ENCODE measurements at regions not wholly inside any gene's neighbourhood (a gene's known extent, or its start where the extent isn't known, plus 50 kb on each side); places are given as distances from the start of the nearest gene placed in this dataset.

- Histone ChIP-seq H3K36me3 (ENCODE audit: insufficient read depth, low read length) (no peaks in the 10 kb centered on the region), H3K27me3 (ENCODE audit: insufficient read depth, low read length) (no peaks in the 10 kb centered on the region), H3K9ac (ENCODE audit: low read depth, low read length) (no peak overlapping the region), H3K4me3 (ENCODE audit: low read length) (no peak overlapping the region), H3K9me3 (ENCODE audit: insufficient read depth, low read depth, low read length) (no peaks in the 10 kb centered on the region), H3K4me1 (ENCODE audit: insufficient read depth, low read length) (no peaks in the 10 kb centered on the region), H3K27ac (ENCODE audit: low read depth, low read length) (no peak overlapping the region)
These were observed 59.5 kb upstream of the CAPRIN2 start for GRCh38 chr12:30814295-30814655.

GRCh38 chr12:30813525-30814294 is 59.0 kb upstream of the CAPRIN2 start:
- Histone ChIP-seq H3K27ac (ENCODE audit: low read depth, low read length) (no peak overlapping the region), H3K27me3 (ENCODE audit: insufficient read depth, low read length) (no peaks in the 10 kb centered on the region), H3K4me3 (ENCODE audit: low read length) (no peak overlapping the region), H3K9me3 (ENCODE audit: insufficient read depth, low read depth, low read length) (no peaks in the 10 kb centered on the region), H3K36me3 (ENCODE audit: insufficient read depth, low read length) (no peaks in the 10 kb centered on the region), H3K4me1 (ENCODE audit: insufficient read depth, low read length) (no peaks in the 10 kb centered on the region), H3K9ac (ENCODE audit: low read depth, low read length) (no peak overlapping the region)
- WGBS = 89% methylated on average over 3 of the region's 3 CpGs

GRCh38 chr12:30811966-30812365 is 57.2 kb upstream of the CAPRIN2 start:
- 82% methylated on average over 4 of the region's 4 CpGs for WGBS
- Histone ChIP-seq H3K36me3 (ENCODE audit: insufficient read depth, low read length) (no peaks in the 10 kb centered on the region), H3K4me1 (ENCODE audit: insufficient read depth, low read length) (peaks cover 3% of the 10 kb centered on the region; the same call in 1 of the 2 replicates), H3K27ac (ENCODE audit: low read depth, low read length) (no peak overlapping the region), H3K9me3 (ENCODE audit: insufficient read depth, low read depth, low read length) (no peaks in the 10 kb centered on the region), H3K4me3 (ENCODE audit: low read length) (no peak overlapping the region), H3K9ac (ENCODE audit: low read depth, low read length) (no peak overlapping the region), H3K27me3 (ENCODE audit: insufficient read depth, low read length) (no peaks in the 10 kb centered on the region)

- H3K36me3 ChIP-seq (ENCODE audit: insufficient read depth, low read length) = no peaks in the 10 kb centered on the region
- no peaks in the 10 kb centered on the region for H3K27me3 ChIP-seq (ENCODE audit: insufficient read depth, low read length)
- 100% methylated on average over 1 of the region's 2 CpGs for WGBS
- no peak overlapping the region for H3K27ac ChIP-seq (ENCODE audit: low read depth, low read length)
- no peak overlapping the region for H3K9ac ChIP-seq (ENCODE audit: low read depth, low read length)
- peaks cover 5% of the 10 kb centered on the region; the same call in 1 of the 2 replicates for H3K4me1 ChIP-seq (ENCODE audit: insufficient read depth, low read length)
- H3K9me3 ChIP-seq (ENCODE audit: insufficient read depth, low read depth, low read length) = no peaks in the 10 kb centered on the region
- no peak overlapping the region for H3K4me3 ChIP-seq (ENCODE audit: low read length)
These were observed 56.2 kb upstream of the CAPRIN2 start for GRCh38 chr12:30810918-30811317.

- 93% methylated on average over 1 of the region's 1 CpG for WGBS
- Histone ChIP-seq H3K4me1 (ENCODE audit: insufficient read depth, low read length) (peaks cover 5% of the 10 kb centered on the region; the same call in 1 of the 2 replicates), H3K27me3 (ENCODE audit: insufficient read depth, low read length) (no peaks in the 10 kb centered on the region), H3K27ac (ENCODE audit: low read depth, low read length) (no peak overlapping the region), H3K9me3 (ENCODE audit: insufficient read depth, low read depth, low read length) (peaks cover 20% of the 10 kb centered on the region), H3K4me3 (ENCODE audit: low read length) (no peak overlapping the region), H3K9ac (ENCODE audit: low read depth, low read length) (no peak overlapping the region), H3K36me3 (ENCODE audit: insufficient read depth, low read length) (peaks cover 8% of the 10 kb centered on the region; the same call in 1 of the 2 replicates)
These were observed 52.9 kb upstream of the CAPRIN2 start for GRCh38 chr12:30807695-30808034.

GRCh38 chr12:30806989-30807694 is 52.4 kb upstream of the CAPRIN2 start:
- Histone ChIP-seq H3K36me3 (ENCODE audit: insufficient read depth, low read length) (peaks cover 11% of the 10 kb centered on the region; the same call in 1 of the 2 replicates), H3K9me3 (ENCODE audit: insufficient read depth, low read depth, low read length) (peaks cover 22% of the 10 kb centered on the region), H3K27me3 (ENCODE audit: insufficient read depth, low read length) (no peaks in the 10 kb centered on the region), H3K9ac (ENCODE audit: low read depth, low read length) (no peak overlapping the region), H3K4me3 (ENCODE audit: low read length) (no peak overlapping the region), H3K27ac (ENCODE audit: low read depth, low read length) (no peak overlapping the region), H3K4me1 (ENCODE audit: insufficient read depth, low read length) (peaks cover 5% of the 10 kb centered on the region; the same call in 1 of the 2 replicates)
- WGBS = 65% methylated on average over 7 of the region's 7 CpGs

GRCh38 chr12:30805959-30806358 is 51.2 kb upstream of the CAPRIN2 start:
- H3K36me3 ChIP-seq (ENCODE audit: insufficient read depth, low read length) = peaks cover 21% of the 10 kb centered on the region
- H3K27ac ChIP-seq (ENCODE audit: low read depth, low read length) = no peak overlapping the region
- H3K4me3 ChIP-seq (ENCODE audit: low read length) = no peak overlapping the region
- 69% methylated on average over 1 of the region's 1 CpG for WGBS
- no peak overlapping the region for H3K9ac ChIP-seq (ENCODE audit: low read depth, low read length)
- H3K9me3 ChIP-seq (ENCODE audit: insufficient read depth, low read depth, low read length) = peaks cover 22% of the 10 kb centered on the region
- H3K27me3 ChIP-seq (ENCODE audit: insufficient read depth, low read length) = no peaks in the 10 kb centered on the region
- H3K4me1 ChIP-seq (ENCODE audit: insufficient read depth, low read length) = peaks cover 5% of the 10 kb centered on the region; the same call in 1 of the 2 replicates

Measured in HUES64 (cell line).